H1 (cell line): ENCODE measurements at regions not wholly inside any gene's neighbourhood (a gene's known extent, or its start where the extent isn't known, plus 50 kb on each side); places are given as distances from the start of the nearest gene placed in this dataset.

Experiments
- CTCF ChIA-PET: fragments of 300-600 bp; sonication (Branson Sonifier 250); formaldehyde crosslinking; loops from one replicate; lab custom pipeline; 2021; ENCODE audit not compliant: partially characterized antibody; lab: Charles Lee
- POLR2A ChIA-PET: fragments of 300-600 bp; sonication (Branson Sonifier 250); formaldehyde crosslinking; loops from one replicate; lab custom pipeline; 2021; ENCODE audit warnings: inconsistent platforms; ENCODE audit not compliant: partially characterized antibody; lab: Charles Lee
- DNase-seq, 2 experiments: peaks; one replicate each; pipeline versions ENCODE4 v3.0.0 to v3.0.0-alpha.2; 2010 to 2022; ENCODE audit warnings: low spot score in 2 of 2, low read depth in 1 of 2, mixed read lengths in 1 of 2
- FAIRE-seq: peaks from 2 replicates; lab custom pipeline; 2011; peaks lifted over from hg19 to GRCh38; lab: Jason Lieb, UNC
- H2AFZ ChIP-seq: 2 replicates; pipeline ENCODE4 v1.8.1; 2012; ENCODE audit warnings: low read length, inconsistent platforms
- H2AK5ac ChIP-seq: 2 replicates; pipeline ENCODE4 v1.6.1; 2013; ENCODE audit warnings: low read depth, low read length
- H2BK120ac ChIP-seq: replicated peaks from 2 replicates; pipeline ENCODE3; 2013; ENCODE audit warnings: low read depth, low read length, inconsistent platforms
- H2BK12ac ChIP-seq: 2 replicates; pipeline ENCODE4 v1.6.1; 2013; ENCODE audit warnings: low read depth, low read length
- H2BK15ac ChIP-seq: 2 replicates; pipeline ENCODE4 v1.6.1; 2013; ENCODE audit warnings: low read length
- H2BK20ac ChIP-seq: 2 replicates; pipeline ENCODE4 v1.6.1; 2013; ENCODE audit warnings: low read length
- H2BK5ac ChIP-seq: 2 replicates; pipeline ENCODE4 v1.6.1; 2013; ENCODE audit warnings: low read depth, low read length
- H3K14ac ChIP-seq: 2 replicates; pipeline ENCODE4 v1.6.1; 2013; ENCODE audit warnings: inconsistent platforms; ENCODE audit not compliant: insufficient read length
- H3K18ac ChIP-seq: 2 replicates; pipeline ENCODE4 v1.6.1; 2013; ENCODE audit warnings: low read length; ENCODE audit errors: extremely low read depth
- H3K23ac ChIP-seq: 2 replicates; pipeline ENCODE4 v1.6.1; 2013; ENCODE audit warnings: inconsistent platforms; ENCODE audit not compliant: insufficient read length
- H3K23me2 ChIP-seq: 2 replicates; pipeline ENCODE4 v1.6.1; 2013; ENCODE audit warnings: low read depth, low read length
- H3K27ac ChIP-seq: 2 replicates; pipeline ENCODE4 v1.6.1; 2011; ENCODE audit warnings: low read depth, low read length, inconsistent platforms
- H3K27me3 ChIP-seq, 4 experiments: replicated peaks in 1 of 4; 1 replicate in 1 of 4; 2 replicates in 3 of 4; pipeline versions ENCODE4 v1.6.1 to v1.8.1; 2011 to 2013; ENCODE audit warnings: low read length in 3 of 4, mild to moderate bottlenecking in 3 of 4, inconsistent platforms in 2 of 4, mixed read lengths in 2 of 4, moderate library complexity in 1 of 4; ENCODE audit not compliant: control insufficient read depth in 3 of 4, insufficient read depth in 3 of 4; ENCODE audit errors: extremely low read depth in 1 of 4
- H3K36me3 ChIP-seq, 4 experiments: 2 replicates each; pipeline versions ENCODE4 v1.6.1 to v1.8.1; 2011 to 2013; ENCODE audit warnings: mild to moderate bottlenecking in 4 of 4, low read length in 3 of 4, moderate library complexity in 2 of 4, control low read depth in 1 of 4, inconsistent platforms in 1 of 4; ENCODE audit not compliant: insufficient read depth in 4 of 4, control insufficient read depth in 2 of 4
- H3K4ac ChIP-seq: replicated peaks from 2 replicates; pipeline ENCODE3; 2013; ENCODE audit warnings: low read length, low read depth, mixed read lengths, inconsistent platforms; ENCODE audit not compliant: insufficient read length
- H3K4me1 ChIP-seq, 4 experiments: replicated peaks in 1 of 4; 1 replicate in 1 of 4; 2 replicates in 3 of 4; pipeline versions ENCODE4 v1.6.1 to v1.8.1; 2011 to 2013; ENCODE audit warnings: low read length in 3 of 4, inconsistent platforms in 2 of 4, mixed read lengths in 1 of 4; ENCODE audit not compliant: insufficient read depth in 4 of 4, control insufficient read depth in 3 of 4
- H3K4me2 ChIP-seq, 2 experiments: 2 replicates each; pipeline versions ENCODE4 v1.6.1 to v1.8.1; 2011 to 2013; ENCODE audit warnings: low read depth in 2 of 2, low read length in 2 of 2, control low read depth in 1 of 2, inconsistent platforms in 1 of 2, mild to moderate bottlenecking in 1 of 2; ENCODE audit not compliant: insufficient read depth in 1 of 2
- H3K4me3 ChIP-seq, 4 experiments: fragments of 200-600, 300-600 bp in 1 of 4; sonication (generic), shearing (Covaris generic), sonication (Bioruptor Twin) in 1 of 4; 2 replicates each; pipeline versions ENCODE4 v1.5.1 to v1.8.1; 2011 to 2016; ENCODE audit warnings: low read length in 4 of 4, low read depth in 3 of 4, control low read depth in 2 of 4, inconsistent platforms in 2 of 4, mild to moderate bottlenecking in 2 of 4, mixed read lengths in 1 of 4, moderate library complexity in 1 of 4; ENCODE audit not compliant: insufficient read depth in 2 of 4; ENCODE audit errors: extremely low read depth in 1 of 4
- H3K56ac ChIP-seq: replicated peaks from 2 replicates; pipeline ENCODE3; 2013; ENCODE audit warnings: low read depth, mild to moderate bottlenecking, mixed read lengths, low read length, inconsistent platforms; ENCODE audit not compliant: insufficient read length
- H3K79me1 ChIP-seq: 2 replicates; pipeline ENCODE4 v1.6.1; 2013; ENCODE audit warnings: low read depth, low read length, control low read depth
- H3K79me2 ChIP-seq, 2 experiments: 2 replicates each; pipeline versions ENCODE4 v1.6.1 to v1.8.1; 2012 to 2013; ENCODE audit warnings: low read length in 2 of 2, mild to moderate bottlenecking in 2 of 2, inconsistent platforms in 1 of 2; ENCODE audit not compliant: insufficient read depth in 2 of 2, control insufficient read depth in 1 of 2
- H3K9ac ChIP-seq, 4 experiments: replicated peaks in 1 of 4; 1 replicate in 1 of 4; 2 replicates in 3 of 4; pipeline versions ENCODE4 v1.6.1 to v1.8.1; 2011 to 2013; ENCODE audit warnings: low read depth in 3 of 4, low read length in 3 of 4, control low read depth in 2 of 4, mild to moderate bottlenecking in 2 of 4, moderate library complexity in 2 of 4, inconsistent platforms in 1 of 4; ENCODE audit errors: extremely low read depth in 1 of 4
- H3K9me3 ChIP-seq, 2 experiments: 2 replicates each; pipeline versions ENCODE4 v1.6.1 to v1.8.1; 2012 to 2013; ENCODE audit warnings: mild to moderate bottlenecking in 2 of 2, moderate library complexity in 2 of 2, control low read depth in 1 of 2, inconsistent platforms in 1 of 2, low read depth in 1 of 2, low read length in 1 of 2, mixed read lengths in 1 of 2; ENCODE audit not compliant: insufficient read depth in 2 of 2
- H4K20me1 ChIP-seq, 2 experiments: replicated peaks in 1 of 2; 2 replicates each; pipeline versions ENCODE3 to v1.8.1; 2011 to 2013; ENCODE audit warnings: inconsistent platforms in 2 of 2, low read length in 2 of 2, mild to moderate bottlenecking in 1 of 2; ENCODE audit not compliant: insufficient read depth in 2 of 2, control insufficient read depth in 1 of 2
- H4K5ac ChIP-seq: 2 replicates; pipeline ENCODE4 v1.6.1; 2013; ENCODE audit warnings: low read length, low read depth, mixed read lengths, inconsistent platforms; ENCODE audit not compliant: insufficient read length
- H4K8ac ChIP-seq: 2 replicates; pipeline ENCODE4 v1.8.0; 2013; ENCODE audit warnings: mild to moderate bottlenecking, moderate library complexity, low read length, inconsistent platforms; ENCODE audit not compliant: insufficient read depth; ENCODE audit errors: extremely low read depth
- H4K91ac ChIP-seq: replicated peaks from 2 replicates; pipeline ENCODE3; 2013; ENCODE audit warnings: low read length, mixed read lengths, inconsistent platforms; ENCODE audit not compliant: insufficient read length
- CBX5 ChIP-seq: fragments of 300-800, 300-1000 bp; sonication (generic); IDR thresholded peaks from 2 replicates; pipeline ENCODE4 v1.7.1; 2016; ENCODE audit warnings: antibody characterized with exemption, low read length, low read depth
- JUND ChIP-seq: IDR thresholded peaks from 2 replicates; pipeline ENCODE4 v1.6.1; 2011; ENCODE audit warnings: mild to moderate bottlenecking, improper control_type of control experiment, low read length
- MAX ChIP-seq: IDR thresholded peaks from 2 replicates; pipeline ENCODE4 v1.6.1; 2012; ENCODE audit warnings: inconsistent platforms
- SIRT6 ChIP-seq: IDR thresholded peaks from one replicate; pipeline ENCODE4 v1.7.1; 2012; ENCODE audit warnings: low read length, inconsistent platforms
- SRF ChIP-seq: IDR thresholded peaks from 2 replicates; pipeline ENCODE4 v1.6.1; 2011; ENCODE audit warnings: mild to moderate bottlenecking, low read depth, low read length, moderate library complexity
- ZNF274 ChIP-seq: IDR thresholded peaks from 2 replicates; pipeline ENCODE4 v1.7.0; 2012; ENCODE audit warnings: low read length, borderline replicate concordance; ENCODE audit errors: extremely low read depth
- WGBS, 2 experiments: shearing (Covaris generic) in 1 of 2; methylation state at CpG; one replicate each; pipeline versions ENCODE4 v1.1.6 to v1.1.7; 2013 to 2015; ENCODE audit warnings: low lambda C conversion rate in 2 of 2, mixed read lengths in 2 of 2, inconsistent platforms in 1 of 2, low coverage in 1 of 2, missing lambda C conversion rate in 1 of 2; ENCODE audit not compliant: insufficient replicate concordance in 2 of 2, insufficient coverage in 1 of 2, insufficient read length in 1 of 2; ENCODE audit errors: extremely low coverage in 1 of 2, missing lambda C conversion rate in 1 of 2; 5-methylcytosine and 5-hydroxymethylcytosine counted together

DNA sequence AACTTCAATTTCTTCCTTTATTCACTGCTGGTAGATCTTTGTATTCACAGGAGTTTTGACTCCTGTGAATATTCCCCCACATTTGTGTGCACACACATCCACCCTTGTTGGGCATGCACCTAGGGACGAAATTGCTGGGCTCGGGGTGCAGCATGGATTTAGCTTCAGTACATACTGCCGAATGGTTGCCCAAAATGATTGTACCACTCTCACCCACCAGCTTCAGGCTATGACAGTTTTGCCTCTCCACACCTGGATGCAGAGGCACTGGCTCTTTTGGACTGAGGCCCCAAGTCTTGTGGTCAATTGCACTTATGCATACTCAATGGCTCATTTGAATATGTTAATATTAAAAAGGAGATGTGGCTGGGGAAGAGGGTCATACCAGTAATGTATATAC is 65.1 kb upstream of the ODC1 start:
- no peak for FAIRE-seq
- Histone ChIP-seq H2BK15ac (no peak overlapping the region), H2AK5ac (no peak overlapping the region), H3K79me1 (no peaks in the 10 kb centered on the region), H3K27me3 (no peaks in the 10 kb centered on the region; a peak in 1 of 7 replicates), H3K9ac (no peak overlapping the region), H3K4ac (no peak overlapping the region), H4K5ac (no peak overlapping the region), H3K4me3 (no peak overlapping the region), H3K23me2 (peaks cover 4% of the 10 kb centered on the region; the same call in 1 of the 2 replicates), H3K14ac (no peak overlapping the region), H2BK20ac (no peak overlapping the region), H4K91ac (no peak overlapping the region), H3K4me1 (peaks cover 0 to 2% (median 0%) of the 10 kb centered on the region in 4 experiments; a peak in 1 of 7 replicates), H3K79me2 (no peaks in the 10 kb centered on the region), H3K23ac (no peak overlapping the region), H2BK120ac (no peak overlapping the region), H3K4me2 (no peak overlapping the region), H2BK5ac (no peak overlapping the region), H2BK12ac (no peak overlapping the region), H3K36me3 (no peaks in the 10 kb centered on the region), H4K20me1 (peaks cover 0 to 3% of the 10 kb centered on the region in 2 experiments), H3K27ac (no peak overlapping the region), H2AFZ (no peak overlapping the region), H3K9me3 (peaks cover 4 to 7% of the 10 kb centered on the region in 2 experiments; a peak in 2 of 4 replicates), H4K8ac (no peak overlapping the region), H3K18ac (no peak overlapping the region), H3K56ac (no peak overlapping the region)
- DNase-seq, result no peak
- WGBS, 2 experiments, result 90% methylated on average over 3 of the region's 3 CpGs; no CpG with 5 or more reads in 1 of the 2 experiments
- no peak for TF ChIP-seq MAX
- TF ChIP-seq SRF, result no peak
- no peak for TF ChIP-seq ZNF274
- TF ChIP-seq SIRT6, result no peak
- TF ChIP-seq JUND, result no peak
- TF ChIP-seq CBX5, result no peak
- POLR2A ChIA-PET, result no interaction called here
- CTCF ChIA-PET, result no interaction called here
